ENCODE measurements at regions not wholly inside any gene's neighbourhood (a gene's known extent, or its start where the extent isn't known, plus 50 kb on each side); places are given as distances from the start of the nearest gene placed in this dataset.

DNA sequence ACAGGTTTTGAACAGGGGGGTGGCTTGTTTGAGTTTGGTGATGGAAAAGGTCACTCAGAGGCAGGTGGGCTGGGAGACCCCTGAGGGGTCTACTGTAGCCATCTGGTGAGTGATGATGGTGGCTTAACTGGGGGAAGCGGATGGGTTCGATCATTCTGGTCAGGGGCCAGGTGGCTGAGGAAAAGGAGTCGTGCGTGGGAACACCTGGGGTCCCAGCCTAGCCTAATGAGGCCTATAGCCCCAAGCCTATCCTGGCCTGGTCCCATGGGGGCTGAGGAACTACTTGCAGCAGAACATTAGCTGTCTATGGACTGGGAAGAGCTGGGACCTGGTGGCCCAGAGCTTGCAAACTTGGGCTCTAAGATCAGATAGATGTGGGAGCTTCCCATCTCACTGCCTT, 158.4 kb upstream of the MYL2 start:
- peaks cover 27% of the 10 kb centered on the region for H3K27me3 ChIP-seq (ENCODE audit: low read depth, low read length)
- no peak overlapping the region for H3K4me3 ChIP-seq (ENCODE audit: low read length)
- H3K4me2 ChIP-seq (ENCODE audit: low read length), result no peak overlapping the region
- H4K20me1 ChIP-seq (ENCODE audit: insufficient read depth, low read length), result no peaks in the 10 kb centered on the region
- no peak overlapping the region for H2AFZ ChIP-seq (ENCODE audit: low read depth, low read length)
- H3K9ac ChIP-seq (ENCODE audit: low read length), result no peak overlapping the region
- no peak overlapping the region for H3K27ac ChIP-seq (ENCODE audit: low read length)
- peaks cover 2% of the 10 kb centered on the region for H3K4me1 ChIP-seq (ENCODE audit: low read length)
- no peak for TF ChIP-seq EZH2phosphoT487 (IDR thresholded peaks at IDR 0.05; ENCODE audit: low read depth)
- TF ChIP-seq, protein P1, sequence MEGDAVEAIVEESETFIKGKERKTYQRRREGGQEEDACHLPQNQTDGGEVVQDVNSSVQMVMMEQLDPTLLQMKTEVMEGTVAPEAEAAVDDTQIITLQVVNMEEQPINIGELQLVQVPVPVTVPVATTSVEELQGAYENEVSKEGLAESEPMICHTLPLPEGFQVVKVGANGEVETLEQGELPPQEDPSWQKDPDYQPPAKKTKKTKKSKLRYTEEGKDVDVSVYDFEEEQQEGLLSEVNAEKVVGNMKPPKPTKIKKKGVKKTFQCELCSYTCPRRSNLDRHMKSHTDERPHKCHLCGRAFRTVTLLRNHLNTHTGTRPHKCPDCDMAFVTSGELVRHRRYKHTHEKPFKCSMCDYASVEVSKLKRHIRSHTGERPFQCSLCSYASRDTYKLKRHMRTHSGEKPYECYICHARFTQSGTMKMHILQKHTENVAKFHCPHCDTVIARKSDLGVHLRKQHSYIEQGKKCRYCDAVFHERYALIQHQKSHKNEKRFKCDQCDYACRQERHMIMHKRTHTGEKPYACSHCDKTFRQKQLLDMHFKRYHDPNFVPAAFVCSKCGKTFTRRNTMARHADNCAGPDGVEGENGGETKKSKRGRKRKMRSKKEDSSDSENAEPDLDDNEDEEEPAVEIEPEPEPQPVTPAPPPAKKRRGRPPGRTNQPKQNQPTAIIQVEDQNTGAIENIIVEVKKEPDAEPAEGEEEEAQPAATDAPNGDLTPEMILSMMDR (IDR thresholded peaks at IDR 0.05; ENCODE audit: low read depth, low read length), result no peak
- H3K36me3 ChIP-seq (replicated peaks; ENCODE audit: low read depth, low read length), result no peaks in the 10 kb centered on the region
- H3K9me3 ChIP-seq (ENCODE audit: insufficient read depth, low read length), result no peaks in the 10 kb centered on the region
- H3K79me2 ChIP-seq (ENCODE audit: low read length), result no peaks in the 10 kb centered on the region

DNA sequence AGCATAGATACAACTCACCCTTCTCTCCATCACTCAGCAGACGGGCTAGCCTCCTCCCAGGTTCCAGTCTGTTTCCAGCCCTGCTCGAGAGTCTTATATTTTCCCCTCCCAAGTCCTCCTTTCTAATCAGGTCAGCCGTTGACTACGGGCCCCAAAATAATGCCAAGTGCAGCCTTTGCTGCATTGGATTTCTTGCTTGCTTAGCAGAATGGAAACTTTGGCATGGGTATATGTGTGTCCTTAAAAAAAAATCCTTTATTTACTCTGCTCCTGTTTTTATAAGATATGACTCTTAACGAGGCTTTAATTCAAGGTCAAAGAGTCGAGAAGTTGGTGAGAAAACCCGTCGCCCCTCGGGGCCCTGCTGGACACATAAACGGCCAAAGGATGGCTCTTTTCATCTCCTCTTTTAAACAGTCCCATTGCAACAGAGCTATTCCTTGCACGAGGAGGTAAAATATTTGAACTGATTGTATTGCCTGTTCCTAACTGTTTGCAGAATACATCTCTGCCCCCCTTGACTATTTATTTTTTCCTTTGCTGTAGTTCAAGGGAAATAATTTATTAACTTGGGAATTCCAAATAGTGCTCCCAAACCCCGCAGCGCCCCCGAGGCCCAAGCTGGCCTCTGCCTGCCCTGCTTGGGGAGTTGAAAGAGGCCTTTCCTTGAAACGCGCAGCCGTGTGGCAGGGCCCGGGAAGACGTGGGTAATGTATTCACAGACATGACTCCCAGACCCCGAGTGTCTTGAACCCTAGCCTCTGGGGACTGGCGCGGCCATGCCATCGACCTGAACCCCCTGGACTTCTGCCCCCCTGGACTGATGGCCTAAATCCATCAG, 156.5 kb upstream of the MYL2 start:
- H3K4me2 ChIP-seq (ENCODE audit: low read length), result no peak overlapping the region
- TF ChIP-seq, protein P1 (IDR thresholded peaks at IDR 0.05; ENCODE audit: low read depth, low read length), result no peak
- no peak for TF ChIP-seq EZH2phosphoT487 (IDR thresholded peaks at IDR 0.05; ENCODE audit: low read depth)
- no peak overlapping the region for H2AFZ ChIP-seq (ENCODE audit: low read depth, low read length)
- H3K27ac ChIP-seq (ENCODE audit: low read length), result no peak overlapping the region
- H4K20me1 ChIP-seq (ENCODE audit: insufficient read depth, low read length), result no peaks in the 10 kb centered on the region
- H3K4me1 ChIP-seq (ENCODE audit: low read length), result no peaks in the 10 kb centered on the region
- no peaks in the 10 kb centered on the region for H3K9me3 ChIP-seq (ENCODE audit: insufficient read depth, low read length)
- H3K79me2 ChIP-seq (ENCODE audit: low read length), result no peaks in the 10 kb centered on the region
- peaks cover 21% of the 10 kb centered on the region for H3K27me3 ChIP-seq (ENCODE audit: low read depth, low read length)
- H3K4me3 ChIP-seq (ENCODE audit: low read length), result no peak overlapping the region
- H3K9ac ChIP-seq (ENCODE audit: low read length), result no peak overlapping the region
- H3K36me3 ChIP-seq (replicated peaks; ENCODE audit: low read depth, low read length), result no peaks in the 10 kb centered on the region

DNA sequence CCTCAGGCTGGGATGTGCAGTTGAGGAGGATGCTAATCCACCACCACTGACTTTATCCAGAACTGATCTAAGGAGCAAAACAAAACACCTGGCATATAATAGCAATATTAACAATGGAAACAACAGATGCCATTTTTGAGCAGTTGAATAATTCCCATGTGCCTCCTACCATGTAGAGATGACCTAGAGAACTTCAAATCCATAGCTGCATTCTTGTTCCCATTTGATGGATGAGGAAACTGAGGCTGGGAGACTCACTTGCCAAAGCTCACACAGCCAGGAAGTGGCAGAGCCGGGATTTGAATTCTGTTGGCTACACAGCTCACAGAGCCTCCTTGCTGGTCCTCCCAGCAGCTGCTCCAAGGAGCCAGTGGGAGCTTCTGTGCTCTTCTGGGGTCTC, 155.8 kb upstream of the MYL2 start:
- no peak for TF ChIP-seq EZH2phosphoT487 (IDR thresholded peaks at IDR 0.05; ENCODE audit: low read depth)
- TF ChIP-seq, protein P1 (IDR thresholded peaks at IDR 0.05; ENCODE audit: low read depth, low read length), result no peak
- no peaks in the 10 kb centered on the region for H3K79me2 ChIP-seq (ENCODE audit: low read length)
- H3K4me1 ChIP-seq (ENCODE audit: low read length), result no peaks in the 10 kb centered on the region
- no peak overlapping the region for H3K4me3 ChIP-seq (ENCODE audit: low read length)
- H3K4me2 ChIP-seq (ENCODE audit: low read length), result no peak overlapping the region
- peaks cover 17% of the 10 kb centered on the region; the same call in 1 of the 2 replicates for H3K27me3 ChIP-seq (ENCODE audit: low read depth, low read length)
- H3K27ac ChIP-seq (ENCODE audit: low read length), result no peak overlapping the region
- no peaks in the 10 kb centered on the region for H3K36me3 ChIP-seq (replicated peaks; ENCODE audit: low read depth, low read length)
- H2AFZ ChIP-seq (ENCODE audit: low read depth, low read length), result no peak overlapping the region
- H4K20me1 ChIP-seq (ENCODE audit: insufficient read depth, low read length), result no peaks in the 10 kb centered on the region
- no peaks in the 10 kb centered on the region for H3K9me3 ChIP-seq (ENCODE audit: insufficient read depth, low read length)
- no peak overlapping the region for H3K9ac ChIP-seq (ENCODE audit: low read length)

DNA sequence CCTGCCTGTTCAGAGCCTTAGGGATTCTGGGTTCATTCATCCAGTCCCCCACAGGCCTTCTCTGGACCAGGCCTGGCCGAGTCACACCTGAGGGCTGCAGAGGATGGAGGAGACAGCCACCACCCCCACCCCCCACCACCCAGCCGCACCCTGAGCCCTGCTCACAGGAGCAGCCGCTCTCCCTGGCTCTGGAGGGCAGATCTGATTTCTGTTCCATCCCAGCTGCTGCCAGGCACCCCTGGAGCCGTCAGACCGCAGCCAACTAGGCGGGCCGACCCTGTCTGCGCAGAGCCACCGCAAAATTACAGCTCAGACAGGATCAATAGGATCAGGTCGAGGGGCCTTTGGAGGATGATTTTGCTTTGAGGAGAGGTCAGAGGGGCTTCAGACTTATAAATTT, 154.6 kb upstream of the MYL2 start:
- no peak overlapping the region for H3K9ac ChIP-seq (ENCODE audit: low read length)
- H3K27ac ChIP-seq (ENCODE audit: low read length), result no peak overlapping the region
- H4K20me1 ChIP-seq (ENCODE audit: insufficient read depth, low read length), result no peaks in the 10 kb centered on the region
- H3K79me2 ChIP-seq (ENCODE audit: low read length), result no peaks in the 10 kb centered on the region
- H3K36me3 ChIP-seq (replicated peaks; ENCODE audit: low read depth, low read length), result no peaks in the 10 kb centered on the region
- H2AFZ ChIP-seq (ENCODE audit: low read depth, low read length), result no peak overlapping the region
- no peak overlapping the region for H3K4me2 ChIP-seq (ENCODE audit: low read length)
- no peak for TF ChIP-seq EZH2phosphoT487 (IDR thresholded peaks at IDR 0.05; ENCODE audit: low read depth)
- TF ChIP-seq, protein P1 (IDR thresholded peaks at IDR 0.05; ENCODE audit: low read depth, low read length), result no peak
- no peaks in the 10 kb centered on the region for H3K9me3 ChIP-seq (ENCODE audit: insufficient read depth, low read length)
- H3K27me3 ChIP-seq (ENCODE audit: low read depth, low read length), result peaks cover 18% of the 10 kb centered on the region; the same call in 1 of the 2 replicates
- H3K4me3 ChIP-seq (ENCODE audit: low read length), result no peak overlapping the region
- H3K4me1 ChIP-seq (ENCODE audit: low read length), result no peaks in the 10 kb centered on the region

Measured in OCI-LY3 (cell line).